IMR-90 (cell line): ENCODE measurements at regions not wholly inside any gene's neighbourhood (a gene's known extent, or its start where the extent isn't known, plus 50 kb on each side); places are given as distances from the start of the nearest gene placed in this dataset.

Experiments
- ATAC-seq: fragments of 200-7000 bp; cut with Tn5 transposase; 2 replicates; pipeline ENCODE4 v1.9.1; 2020; ENCODE audit warnings: low read depth, mild to moderate bottlenecking, moderate library complexity
- BruUV-seq: library from RNA; stranded (reverse); fragments of 400-500 nt; replicated peaks from 2 replicates; lab custom pipeline; 2021; lab: Mats Ljungman, UMichigan
- CTCF ChIA-PET: fragments of 300-600 bp; formaldehyde crosslinking; extraction: SDS; loops from one replicate; lab custom pipeline; 2021; ENCODE audit warnings: antibody characterized with exemption; lab: Yijun Ruan, JAX
- POLR2A ChIA-PET: fragments of 300-600 bp; sonication (Branson Sonifier 250); formaldehyde crosslinking; loops from one replicate; lab custom pipeline; 2022; ENCODE audit warnings: antibody characterized with exemption; ENCODE audit not compliant: unreplicated experiment; lab: Charles Lee
- DNase-seq: peaks from one replicate; pipeline ENCODE4 v3.0.0; 2013
- H2AFZ ChIP-seq: replicated peaks from 2 replicates; pipeline ENCODE3; 2013; ENCODE audit warnings: low read length, mild to moderate bottlenecking; ENCODE audit not compliant: poor library complexity
- H2AK5ac ChIP-seq: 2 replicates; pipeline ENCODE4 v1.6.1; 2013; ENCODE audit warnings: low read depth, low read length, inconsistent platforms
- H2AK9ac ChIP-seq: replicated peaks from 2 replicates; pipeline ENCODE3; 2013; ENCODE audit warnings: mild to moderate bottlenecking, low read depth, low read length, moderate library complexity; ENCODE audit not compliant: poor library complexity
- H2BK120ac ChIP-seq: 2 replicates; pipeline ENCODE4 v1.6.1; 2013; ENCODE audit warnings: low read depth, low read length, inconsistent platforms
- H2BK15ac ChIP-seq: 3 replicates; pipeline ENCODE4 v1.6.1; 2013; ENCODE audit warnings: low read depth, low read length, inconsistent platforms
- H2BK20ac ChIP-seq: 2 replicates; pipeline ENCODE4 v1.6.1; 2013; ENCODE audit warnings: low read depth, mild to moderate bottlenecking, inconsistent platforms, low read length, moderate library complexity
- H2BK5ac ChIP-seq: 2 replicates; pipeline ENCODE4 v1.6.1; 2013; ENCODE audit warnings: mild to moderate bottlenecking, low read depth, low read length, inconsistent platforms; ENCODE audit not compliant: poor library complexity, severe bottlenecking
- H3K14ac ChIP-seq: replicated peaks from 2 replicates; pipeline ENCODE4 v1.6.1; 2013; ENCODE audit warnings: low read depth, low read length, inconsistent platforms
- H3K18ac ChIP-seq: 2 replicates; pipeline ENCODE4 v1.6.1; 2013; ENCODE audit warnings: low read depth, low read length, control low read depth
- H3K23ac ChIP-seq: 2 replicates; pipeline ENCODE4 v1.6.1; 2013; ENCODE audit warnings: low read depth, low read length, inconsistent platforms
- H3K27ac ChIP-seq: 2 replicates; pipeline ENCODE4 v1.5.1; 2013; ENCODE audit warnings: mild to moderate bottlenecking, control low read depth, low read length; ENCODE audit not compliant: insufficient read depth
- H3K27me3 ChIP-seq: 2 replicates; pipeline ENCODE4 v1.6.1; 2013; ENCODE audit warnings: low read length; ENCODE audit not compliant: control insufficient read depth, insufficient read depth
- H3K36me3 ChIP-seq: 2 replicates; pipeline ENCODE4 v1.6.1; 2013; ENCODE audit warnings: low read length, mixed read lengths; ENCODE audit not compliant: control insufficient read depth, insufficient read depth
- H3K4ac ChIP-seq: 2 replicates; pipeline ENCODE4 v1.6.1; 2013; ENCODE audit warnings: low read depth, low read length, inconsistent platforms
- H3K4me1 ChIP-seq: 2 replicates; pipeline ENCODE4 v1.6.1; 2013; ENCODE audit warnings: low read length, mixed read lengths; ENCODE audit not compliant: control insufficient read depth, insufficient read depth
- H3K4me2 ChIP-seq: 2 replicates; pipeline ENCODE4 v1.6.1; 2013; ENCODE audit warnings: low read depth, mild to moderate bottlenecking, control low read depth, low read length, moderate library complexity
- H3K4me3 ChIP-seq: 2 replicates; pipeline ENCODE4 v1.5.1; 2013; ENCODE audit warnings: low read depth, mild to moderate bottlenecking, control low read depth, low read length, moderate library complexity; ENCODE audit not compliant: insufficient read depth
- H3K56ac ChIP-seq: 2 replicates; pipeline ENCODE4 v1.6.1; 2013; ENCODE audit warnings: low read length, inconsistent platforms; ENCODE audit not compliant: insufficient read depth; ENCODE audit errors: extremely low read depth
- H3K79me1 ChIP-seq, 2 experiments: 2 replicates each; pipeline ENCODE4 v1.6.1; 2013; ENCODE audit warnings: low read length in 2 of 2, inconsistent platforms in 1 of 2, low read depth in 1 of 2
- H3K9ac ChIP-seq: 2 replicates; pipeline ENCODE4 v1.6.1; 2013; ENCODE audit warnings: low read depth, low read length, control low read depth
- H3K9me1 ChIP-seq: 2 replicates; pipeline ENCODE4 v1.6.1; 2013; ENCODE audit warnings: low read length, inconsistent platforms; ENCODE audit not compliant: insufficient read depth
- H3K9me3 ChIP-seq: 2 replicates; pipeline ENCODE4 v1.6.1; 2013; ENCODE audit warnings: low read length; ENCODE audit not compliant: control insufficient read depth, insufficient read depth
- H4K20me1 ChIP-seq: 2 replicates; pipeline ENCODE4 v1.6.1; 2013; ENCODE audit warnings: low read length, inconsistent platforms; ENCODE audit not compliant: insufficient read depth
- H4K5ac ChIP-seq: 2 replicates; pipeline ENCODE4 v1.6.1; 2013; ENCODE audit warnings: mild to moderate bottlenecking, low read depth, low read length, control low read depth
- H4K8ac ChIP-seq, 2 experiments: 2 replicates each; pipeline ENCODE4 v1.6.1; 2013; ENCODE audit warnings: low read depth in 2 of 2, low read length in 2 of 2, control low read depth in 1 of 2, inconsistent platforms in 1 of 2
- H4K91ac ChIP-seq: 2 replicates; pipeline ENCODE4 v1.6.1; 2013; ENCODE audit warnings: low read depth, low read length, inconsistent platforms; ENCODE audit not compliant: insufficient read depth
- CEBPB ChIP-seq: IDR thresholded peaks from 2 replicates; pipeline ENCODE4 v1.6.1; 2012; ENCODE audit warnings: low read depth, low read length, improper control_type of control experiment
- ELK1 ChIP-seq: fragments of 150-350 bp; IDR thresholded peaks from 2 replicates; pipeline ENCODE4 v1.6.1; 2016; ENCODE audit warnings: low read depth, mild to moderate bottlenecking, low read length, moderate library complexity, borderline replicate concordance
- FOS ChIP-seq: fragments of 150-350 bp; IDR thresholded peaks from 2 replicates; pipeline ENCODE4 v1.6.1; 2016; ENCODE audit warnings: low read depth, low read length
- MAZ ChIP-seq: IDR thresholded peaks from 2 replicates; pipeline ENCODE4 v1.6.1; 2012; ENCODE audit warnings: low read depth, mild to moderate bottlenecking, low read length, improper control_type of control experiment, moderate library complexity, borderline replicate concordance
- MXI1 ChIP-seq: IDR thresholded peaks from 2 replicates; pipeline ENCODE4 v1.6.1; 2012; ENCODE audit warnings: low read depth, mild to moderate bottlenecking, low read length, moderate library complexity, borderline replicate concordance
- POLR2A ChIP-seq: IDR thresholded peaks from 2 replicates; pipeline ENCODE4 v1.6.1; 2012; ENCODE audit warnings: mild to moderate bottlenecking, low read depth, low read length
- RCOR1 ChIP-seq: IDR thresholded peaks from 2 replicates; pipeline ENCODE4 v1.6.1; 2012; ENCODE audit warnings: mild to moderate bottlenecking, low read length, improper control_type of control experiment; ENCODE audit not compliant: insufficient replicate concordance
- SMC3 ChIP-seq: fragments of 150-350 bp; IDR thresholded peaks from 2 replicates; pipeline ENCODE4 v1.6.1; 2016; ENCODE audit warnings: low read depth, mild to moderate bottlenecking, antibody characterized with exemption, low read length, moderate library complexity
- WGBS, 2 experiments: methylation state at CpG; one replicate each; pipeline versions ENCODE4 v1.1.5 to v1.1.7; 2013; ENCODE audit warnings: missing lambda C conversion rate in 2 of 2; ENCODE audit not compliant: insufficient read length in 1 of 2; ENCODE audit errors: extremely low coverage in 2 of 2; 5-methylcytosine and 5-hydroxymethylcytosine counted together
- dilution Hi-C: fragments of 300-500 bp; cut with HindIII; formaldehyde crosslinking; loops from one replicate; pipeline ENCODE4 v1.14.3; 2018; ENCODE audit warnings: low sequenced_read_pairs; ENCODE audit not compliant: unreplicated experiment
- in situ Hi-C: fragments of 300-500 bp; cut with MboI; formaldehyde crosslinking; loops from 3 replicates; pipeline ENCODE4 v1.14.3; 2019; ENCODE audit warnings: low sequenced_read_pairs, inconsistent platforms, mixed read lengths
- intact Hi-C: fragments of 100-400 bp; cut with micrococcal nuclease; formaldehyde crosslinking; loops from 2 replicates; pipeline ENCODE4 v1.10.0; 2022

- H2AK9ac ChIP-seq = no peak overlapping the region
- ChIA-PET POLR2A (no interaction called here), CTCF (no interaction called here)
- H3K14ac ChIP-seq = no peak overlapping the region
- no peak overlapping the region for H2BK120ac ChIP-seq
- H3K27me3 ChIP-seq = no peaks in the 10 kb centered on the region
- no peak overlapping the region for H2AFZ ChIP-seq
- H3K9me3 ChIP-seq = no peaks in the 10 kb centered on the region; the same call in 1 of the 2 replicates
- no peak overlapping the region for H3K4me3 ChIP-seq
- no peak overlapping the region for H3K4ac ChIP-seq
- H3K36me3 ChIP-seq = no peaks in the 10 kb centered on the region
- no peak overlapping the region for H3K27ac ChIP-seq
- no peaks in the 10 kb centered on the region for H3K79me1 ChIP-seq
- TF ChIP-seq POLR2A (no peak), FOS (no peak), RCOR1 (no peak), MAZ (no peak), ELK1 (no peak), CEBPB (no peak), SMC3 (no peak), MXI1 (no peak)
- dilution Hi-C loops = no loop called here
- intact Hi-C loops = no loop called here
- H3K4me2 ChIP-seq = no peak overlapping the region
- H4K91ac ChIP-seq = no peak overlapping the region
- H3K4me1 ChIP-seq = no peaks in the 10 kb centered on the region
- H3K56ac ChIP-seq = no peak overlapping the region
- no peak overlapping the region for H4K5ac ChIP-seq
- no TSS peak for BruUV-seq
- H2BK5ac ChIP-seq = no peak overlapping the region
- no peak overlapping the region for H4K8ac ChIP-seq
- no peak overlapping the region for H2BK15ac ChIP-seq
- no peak overlapping the region for H3K18ac ChIP-seq
- DNase-seq (no peak), ATAC-seq (no peak)
- H3K9me1 ChIP-seq = no peaks in the 10 kb centered on the region
- WGBS, 2 experiments = 93% methylated on average over 3 of the region's 7 CpGs; no CpG with 5 or more reads in 1 of the 2 experiments
- no peak overlapping the region for H3K23ac ChIP-seq
- H3K9ac ChIP-seq = no peak overlapping the region
- in situ Hi-C loops = no loop called here
- no peak overlapping the region for H2AK5ac ChIP-seq
- H4K20me1 ChIP-seq = no peaks in the 10 kb centered on the region
- no peak overlapping the region for H2BK20ac ChIP-seq
Observed at GRCh38 chr3:76550522-76551201, 489.2 kb upstream of the ROBO2 start.
